ENCODE measurements at regions not wholly inside any gene's neighbourhood (a gene's known extent, or its start where the extent isn't known, plus 50 kb on each side); places are given as distances from the start of the nearest gene placed in this dataset.

DNA sequence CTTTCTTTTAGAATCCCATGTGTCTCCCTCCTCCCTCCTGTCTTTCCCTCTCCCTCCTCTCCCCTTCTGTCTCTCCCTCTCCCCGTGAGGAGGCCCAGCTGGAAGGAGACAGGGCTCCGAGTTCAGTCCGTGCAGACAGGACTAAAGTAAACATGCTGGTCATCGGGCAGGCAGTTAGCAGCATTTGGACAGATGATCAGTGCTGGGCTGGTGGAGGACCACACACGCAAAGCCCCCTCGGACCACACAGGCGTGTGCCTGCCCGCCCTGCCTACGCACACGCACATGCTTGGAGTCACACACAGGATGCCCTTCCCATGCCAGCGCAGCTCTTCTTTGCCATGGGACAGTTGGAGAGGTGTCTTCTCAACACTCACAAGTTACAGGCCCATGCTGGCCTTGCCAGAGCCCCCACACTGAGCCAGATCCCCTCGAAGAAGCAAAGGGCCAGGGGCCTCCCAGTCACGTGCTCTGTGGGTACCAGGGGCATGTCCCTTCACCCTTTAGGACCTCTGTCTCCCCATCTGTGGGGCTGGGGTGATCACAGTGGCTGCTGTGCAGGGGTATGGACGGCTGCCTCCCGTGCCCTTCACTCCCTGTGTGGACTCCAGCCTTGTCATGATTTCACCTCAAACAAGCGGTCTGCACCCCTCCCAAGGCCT is 215.7 kb upstream of the FOXF1 start:
- no peak for DNase-seq (ENCODE audit: low read depth in 2 of 2)

DNA sequence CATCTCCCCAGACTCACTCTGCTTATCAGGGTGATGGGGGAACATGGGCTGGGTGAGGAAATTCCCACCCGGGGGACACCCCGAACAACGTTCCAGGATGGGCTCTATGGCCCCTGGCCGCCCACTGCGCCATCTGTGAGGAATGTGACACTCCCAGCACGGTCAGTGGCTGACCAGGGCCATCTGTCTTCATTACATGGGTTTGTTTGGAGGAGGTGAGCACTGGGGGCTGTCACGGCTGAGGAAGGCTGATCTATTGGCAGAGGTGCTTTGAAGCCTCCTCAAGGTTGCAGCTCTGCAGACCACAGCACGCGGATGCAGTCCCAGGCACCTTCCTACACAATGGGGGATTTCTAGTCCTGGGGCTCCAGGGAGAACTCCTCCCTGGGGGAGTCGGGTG is 214.1 kb upstream of the FOXF1 start:
- DNase-seq (ENCODE audit: low read depth in 2 of 2), result no peak

GRCh38 chr16:86297391-86297790 is 212.9 kb upstream of the FOXF1 start:
- DNase-seq (ENCODE audit: low read depth in 2 of 2), result no peak

- DNase-seq (ENCODE audit: low read depth in 2 of 2), result no peak
Observed at GRCh38 chr16:86297866-86298757, 212.2 kb upstream of the FOXF1 start.

- DNase-seq (ENCODE audit: low read depth in 2 of 2), result no peak
Observed at GRCh38 chr16:86298758-86299134, 211.6 kb upstream of the FOXF1 start.

- no peak for DNase-seq (ENCODE audit: low read depth in 2 of 2)
Observed at GRCh38 chr16:86299882-86300610, 210.3 kb upstream of the FOXF1 start.

DNA sequence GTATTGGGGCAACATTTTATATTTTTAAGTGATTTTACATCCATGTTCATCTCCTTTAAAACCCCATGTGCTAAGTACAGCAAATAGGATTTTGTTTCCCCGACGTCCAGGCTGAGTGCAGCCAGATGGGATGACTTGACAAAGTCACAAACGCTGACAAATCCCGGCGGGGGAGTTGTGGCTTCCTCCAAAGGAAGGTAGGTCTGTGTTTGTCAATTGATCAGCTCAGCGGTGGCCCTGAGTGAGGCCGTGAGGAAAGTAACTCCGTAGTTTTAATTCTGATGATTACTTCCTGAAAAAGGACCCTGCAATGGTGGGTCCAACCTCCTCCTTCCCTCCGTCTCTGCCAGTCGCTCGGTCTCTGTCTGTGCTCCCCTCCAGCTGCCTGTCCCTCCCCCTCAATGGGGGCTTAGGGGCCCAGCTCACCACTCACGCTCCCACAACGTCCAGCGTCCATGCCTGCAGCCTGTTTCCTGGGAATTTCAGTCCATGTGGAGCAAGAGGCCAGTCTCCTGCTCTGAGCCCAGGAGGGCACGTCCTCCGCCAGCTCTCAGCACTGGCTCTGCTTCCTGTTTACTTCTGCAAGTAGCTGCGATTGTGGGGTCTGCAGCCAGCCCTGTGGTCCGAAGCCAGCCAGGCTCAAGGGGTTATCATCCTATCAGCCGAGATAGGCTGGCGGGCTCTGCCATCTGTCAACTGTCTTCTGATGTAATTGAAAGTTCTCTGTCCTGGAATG is 209.4 kb upstream of the FOXF1 start:
- no peak for DNase-seq (ENCODE audit: low read depth in 2 of 2)

GRCh38 chr16:86302421-86303109 is 207.8 kb upstream of the FOXF1 start:
- DNase-seq (ENCODE audit: low read depth in 2 of 2), result no peak

DNA sequence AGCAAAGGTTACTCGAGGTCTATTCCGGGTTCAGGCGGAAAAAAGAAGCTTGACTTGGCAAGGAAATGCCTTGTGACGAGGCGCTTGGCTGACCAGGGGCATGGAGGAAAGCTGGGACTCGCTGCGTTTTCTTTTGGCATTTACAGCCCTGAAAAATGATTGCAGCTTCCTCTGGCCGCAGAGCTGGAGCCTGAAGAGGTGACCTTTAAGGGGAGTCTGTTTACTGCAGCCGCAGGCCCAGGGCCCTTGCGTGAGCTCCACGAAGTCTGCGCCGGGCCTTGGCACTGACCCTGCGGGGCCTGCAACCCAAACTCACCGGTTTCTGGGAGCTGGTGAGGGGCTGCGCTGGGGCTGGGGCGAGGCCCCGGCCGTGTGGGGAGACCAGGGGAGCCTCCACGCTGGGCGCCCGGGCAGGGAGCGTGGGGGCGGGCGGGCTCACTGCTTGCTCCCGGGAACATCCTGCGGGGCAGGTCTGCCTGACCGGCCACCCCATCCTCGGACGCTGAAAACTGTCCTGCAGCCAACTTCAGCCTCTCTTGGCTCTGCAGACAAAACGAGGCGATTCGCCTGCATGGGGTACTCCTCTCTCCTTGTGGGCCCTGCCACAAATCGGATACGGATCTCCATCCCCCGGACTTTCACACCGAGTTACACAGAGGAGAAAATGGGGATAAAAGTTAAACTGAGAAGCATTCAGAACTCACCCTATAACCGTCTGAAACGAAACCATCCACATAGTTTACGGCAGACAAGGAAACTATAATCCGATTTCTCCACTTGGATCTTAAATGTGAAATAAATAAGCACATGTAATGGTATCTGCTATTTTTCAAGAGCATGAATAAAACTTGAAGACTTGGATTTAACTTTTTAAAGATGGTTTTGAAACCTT is 206.3 kb upstream of the FOXF1 start:
- no peak for DNase-seq (ENCODE audit: low read depth in 2 of 2)

DNA sequence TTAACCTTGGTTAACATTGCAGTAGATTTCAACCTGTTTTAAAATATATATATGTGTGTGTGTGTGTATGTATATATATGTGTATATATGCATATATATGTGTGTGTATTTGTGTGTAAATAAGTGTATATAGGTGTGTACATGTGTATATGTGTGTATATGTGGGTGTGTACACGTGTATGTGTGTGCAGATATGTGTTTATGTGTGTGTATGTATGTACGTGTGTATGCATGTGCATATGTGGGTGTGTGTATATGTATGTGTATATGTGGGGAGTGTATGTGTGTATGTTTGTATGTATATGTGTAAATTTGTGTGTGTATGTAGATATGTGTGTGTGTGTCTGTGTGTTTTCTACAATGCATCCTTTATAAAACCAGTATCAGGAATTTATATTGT is 205.5 kb upstream of the FOXF1 start:
- DNase-seq (ENCODE audit: low read depth in 2 of 2), result no peak

GRCh38 chr16:86305440-86305839 is 204.9 kb upstream of the FOXF1 start:
- no peak for DNase-seq (ENCODE audit: low read depth in 2 of 2)

- no peak for DNase-seq (ENCODE audit: low read depth in 2 of 2)
Observed at GRCh38 chr16:86306011-86306644, 204.2 kb upstream of the FOXF1 start.

DNA sequence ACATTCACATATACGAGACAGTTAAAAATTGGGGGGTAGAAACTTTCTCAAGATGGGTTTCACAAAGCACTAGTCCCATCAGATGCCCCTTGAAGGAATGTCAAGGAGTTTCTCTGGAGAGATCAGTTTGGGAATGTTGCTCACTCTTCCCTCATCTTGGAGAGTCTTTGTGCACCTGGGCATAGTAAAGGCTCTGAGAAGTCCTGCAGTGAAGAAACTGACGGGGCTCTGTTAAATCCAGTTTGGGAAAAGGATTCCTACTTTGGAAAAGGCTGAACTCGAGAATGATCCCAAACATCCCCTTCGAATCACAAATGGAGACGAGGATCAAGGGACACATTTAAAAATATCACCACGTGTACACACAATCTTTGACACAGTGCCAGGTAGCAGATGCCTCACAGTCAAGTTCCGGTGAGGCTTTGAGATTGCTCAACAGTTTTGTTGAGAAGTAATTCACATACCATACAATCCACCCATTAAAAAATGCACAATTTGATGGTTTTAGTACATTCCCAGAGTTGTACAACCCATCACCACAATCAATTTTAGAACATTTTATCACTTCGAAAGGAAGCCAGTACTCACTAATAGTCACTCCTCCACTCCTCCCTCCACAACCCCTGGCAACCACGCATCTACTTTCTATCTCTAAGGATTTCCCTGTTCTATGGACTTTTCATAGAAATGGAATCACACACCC is 203.4 kb upstream of the FOXF1 start:
- no peak for DNase-seq (ENCODE audit: low read depth in 2 of 2)

DNA sequence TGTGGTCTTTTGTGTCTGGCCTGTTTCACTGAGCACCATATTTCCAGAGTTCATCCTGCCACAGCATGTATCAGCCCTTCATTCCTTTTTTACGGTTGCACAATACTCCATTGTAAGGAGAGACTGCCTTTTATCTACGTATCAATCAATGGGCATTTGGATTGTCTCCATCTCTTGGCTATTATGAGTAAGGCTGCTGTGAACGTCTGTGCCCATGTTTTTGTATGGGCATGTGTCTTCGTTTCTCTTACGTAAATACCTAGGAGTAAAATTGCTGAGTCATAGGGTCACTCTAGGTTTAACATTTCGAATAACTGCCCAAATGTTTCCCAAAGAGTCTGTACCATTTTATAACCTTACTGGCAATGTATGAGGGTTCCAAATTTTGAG is 202.8 kb upstream of the FOXF1 start:
- DNase-seq (ENCODE audit: low read depth in 2 of 2), result no peak

DNA sequence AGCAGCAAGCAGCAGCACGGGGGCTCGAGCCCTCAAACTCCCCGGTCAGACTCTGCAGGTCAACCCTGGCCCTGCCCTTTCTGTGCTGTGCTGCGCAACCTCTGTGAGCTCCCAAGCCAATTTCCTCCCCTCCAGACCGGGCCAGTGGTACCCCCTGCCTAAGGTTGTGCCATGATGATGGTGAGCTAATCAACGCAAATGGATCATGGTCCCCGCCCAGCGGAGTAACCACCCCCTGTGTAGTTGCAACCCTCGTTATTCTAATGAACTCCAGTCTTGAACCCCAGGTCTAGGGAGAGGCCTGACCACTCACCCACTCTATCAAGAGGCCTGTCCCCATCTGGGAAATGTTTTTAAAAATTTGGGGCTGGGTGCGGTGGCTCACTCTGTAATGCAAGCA is 201.8 kb upstream of the FOXF1 start:
- no peak for DNase-seq (ENCODE audit: low read depth in 2 of 2)

GRCh38 chr16:86313631-86314030 is 196.7 kb upstream of the FOXF1 start:
- DNase-seq (ENCODE audit: low read depth in 2 of 2), result no peak

GRCh38 chr16:86314402-86315025 is 195.8 kb upstream of the FOXF1 start:
- no peak for DNase-seq (ENCODE audit: low read depth in 2 of 2)

GRCh38 chr16:86316967-86317812 is 193.1 kb upstream of the FOXF1 start:
- DNase-seq (ENCODE audit: low read depth in 2 of 2), result no peak

Measured in stimulated activated CD4-positive, alpha-beta T cell treated with anti-CD3 and anti-CD28 coated beads, Interleukin-15, amount 100 ng/mL, for 48 hours (primary cell).